Astrocyte of the cerebellum (primary cell): ENCODE measurements at regions not wholly inside any gene's neighbourhood (a gene's known extent, or its start where the extent isn't known, plus 50 kb on each side); places are given as distances from the start of the nearest gene placed in this dataset.

ENCODE experiments used
- DNase-seq: peaks from one replicate; pipeline ENCODE4 v3.0.0-alpha.2; 2011; ENCODE audit warnings: low read depth
- H3K4me3 ChIP-seq: 2 replicates; pipeline ENCODE4 v1.5.1; 2011; ENCODE audit warnings: mild to moderate bottlenecking, low read depth, low read length, moderate library complexity
- in situ Hi-C: cut with HindIII; loops from 2 replicates; pipeline ENCODE4 v1.10.0; 2017; ENCODE audit warnings: low sequenced_read_pairs
- TF ChIP-seq, protein P1 (sequence below): IDR thresholded peaks from 2 replicates; pipeline ENCODE4 v1.5.1; 2012; ENCODE audit warnings: low read length, low read depth, moderate library complexity, mild to moderate bottlenecking; ENCODE audit errors: missing control alignments

- TF ChIP-seq, protein P1, sequence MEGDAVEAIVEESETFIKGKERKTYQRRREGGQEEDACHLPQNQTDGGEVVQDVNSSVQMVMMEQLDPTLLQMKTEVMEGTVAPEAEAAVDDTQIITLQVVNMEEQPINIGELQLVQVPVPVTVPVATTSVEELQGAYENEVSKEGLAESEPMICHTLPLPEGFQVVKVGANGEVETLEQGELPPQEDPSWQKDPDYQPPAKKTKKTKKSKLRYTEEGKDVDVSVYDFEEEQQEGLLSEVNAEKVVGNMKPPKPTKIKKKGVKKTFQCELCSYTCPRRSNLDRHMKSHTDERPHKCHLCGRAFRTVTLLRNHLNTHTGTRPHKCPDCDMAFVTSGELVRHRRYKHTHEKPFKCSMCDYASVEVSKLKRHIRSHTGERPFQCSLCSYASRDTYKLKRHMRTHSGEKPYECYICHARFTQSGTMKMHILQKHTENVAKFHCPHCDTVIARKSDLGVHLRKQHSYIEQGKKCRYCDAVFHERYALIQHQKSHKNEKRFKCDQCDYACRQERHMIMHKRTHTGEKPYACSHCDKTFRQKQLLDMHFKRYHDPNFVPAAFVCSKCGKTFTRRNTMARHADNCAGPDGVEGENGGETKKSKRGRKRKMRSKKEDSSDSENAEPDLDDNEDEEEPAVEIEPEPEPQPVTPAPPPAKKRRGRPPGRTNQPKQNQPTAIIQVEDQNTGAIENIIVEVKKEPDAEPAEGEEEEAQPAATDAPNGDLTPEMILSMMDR: no peak
- in situ Hi-C loops: no loop called here
- no peak overlapping the region for H3K4me3 ChIP-seq
- DNase-seq: no peak
These were observed 197.9 kb downstream of the TFAP2C start for GRCh38 chr20:56826705-56827665.

- no peak overlapping the region for H3K4me3 ChIP-seq
- TF ChIP-seq, protein P1: no peak
- no peak for DNase-seq
- in situ Hi-C loops: no loop called here
These were observed 198.7 kb downstream of the TFAP2C start for GRCh38 chr20:56827763-56828162.

DNA sequence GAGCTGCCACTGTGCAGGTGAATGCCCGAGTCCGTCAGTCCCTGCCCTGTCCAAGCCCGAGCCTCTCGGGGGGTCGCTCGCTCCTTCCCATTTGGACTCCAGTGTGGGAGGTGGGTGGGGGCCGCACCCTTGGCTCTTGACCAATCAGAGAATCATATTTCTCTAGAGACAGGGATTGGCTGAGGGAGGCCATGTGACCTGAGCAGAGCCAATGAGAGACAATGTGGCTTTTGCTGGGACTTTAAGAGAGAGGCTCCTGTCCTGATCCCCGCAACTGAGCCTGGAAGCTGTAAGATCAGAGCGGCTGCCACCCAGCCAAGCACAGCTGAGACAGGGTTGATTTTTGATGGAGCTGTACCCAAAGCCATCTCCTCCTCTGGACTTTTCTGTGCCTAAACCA is 199.3 kb downstream of the TFAP2C start:
- TF ChIP-seq, protein P1: no peak
- no peak overlapping the region for H3K4me3 ChIP-seq
- no peak for DNase-seq
- in situ Hi-C loops: no loop called here

GRCh38 chr20:56829788-56830385 is 200.8 kb downstream of the TFAP2C start:
- no peak for DNase-seq
- TF ChIP-seq, protein P1: no peak
- no peak overlapping the region for H3K4me3 ChIP-seq
- in situ Hi-C loops: no loop called here

DNA sequence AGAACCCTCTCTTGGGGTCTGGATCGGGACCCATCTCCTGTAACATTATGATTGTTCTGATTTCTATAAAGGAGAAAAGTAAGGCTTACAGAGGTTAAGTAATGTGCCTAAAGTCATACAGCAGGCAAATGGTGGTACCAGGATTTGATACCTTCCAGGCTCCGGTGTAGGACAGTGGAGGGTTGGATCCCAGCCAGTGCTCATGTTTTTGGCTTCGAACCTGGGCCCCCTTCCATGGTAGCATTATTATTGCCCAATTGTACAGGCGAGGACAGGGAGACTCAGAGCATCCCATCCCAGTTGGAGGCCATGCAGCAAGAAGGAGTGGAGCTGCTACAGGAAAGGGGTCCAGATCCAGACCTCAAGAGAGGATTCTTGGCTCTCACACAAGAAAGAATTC is 202.7 kb downstream of the TFAP2C start:
- DNase-seq: no peak
- no peak overlapping the region for H3K4me3 ChIP-seq
- in situ Hi-C loops: no loop called here
- TF ChIP-seq, protein P1: no peak

- DNase-seq: no peak
- no peak overlapping the region for H3K4me3 ChIP-seq
- TF ChIP-seq, protein P1: no peak
- in situ Hi-C loops: no loop called here
These were observed 204.3 kb downstream of the TFAP2C start for GRCh38 chr20:56833427-56833826.
